AG10803 (cell line): ENCODE measurements at regions not wholly inside any gene's neighbourhood (a gene's known extent, or its start where the extent isn't known, plus 50 kb on each side); places are given as distances from the start of the nearest gene placed in this dataset.

Experiments
- DNase-seq: peaks from one replicate; pipeline ENCODE4 v3.0.0; 2010; ENCODE audit warnings: low read depth
- H3K4me3 ChIP-seq: 2 replicates; pipeline ENCODE4 v1.5.1; 2011; ENCODE audit warnings: mild to moderate bottlenecking, low read length, control low read depth
- TF ChIP-seq, protein P1 (sequence below): conservative IDR thresholded peaks from 2 replicates; pipeline ENCODE4 v1.5.1; 2011; ENCODE audit warnings: mild to moderate bottlenecking, low read length, control low read depth, inconsistent platforms

DNA sequence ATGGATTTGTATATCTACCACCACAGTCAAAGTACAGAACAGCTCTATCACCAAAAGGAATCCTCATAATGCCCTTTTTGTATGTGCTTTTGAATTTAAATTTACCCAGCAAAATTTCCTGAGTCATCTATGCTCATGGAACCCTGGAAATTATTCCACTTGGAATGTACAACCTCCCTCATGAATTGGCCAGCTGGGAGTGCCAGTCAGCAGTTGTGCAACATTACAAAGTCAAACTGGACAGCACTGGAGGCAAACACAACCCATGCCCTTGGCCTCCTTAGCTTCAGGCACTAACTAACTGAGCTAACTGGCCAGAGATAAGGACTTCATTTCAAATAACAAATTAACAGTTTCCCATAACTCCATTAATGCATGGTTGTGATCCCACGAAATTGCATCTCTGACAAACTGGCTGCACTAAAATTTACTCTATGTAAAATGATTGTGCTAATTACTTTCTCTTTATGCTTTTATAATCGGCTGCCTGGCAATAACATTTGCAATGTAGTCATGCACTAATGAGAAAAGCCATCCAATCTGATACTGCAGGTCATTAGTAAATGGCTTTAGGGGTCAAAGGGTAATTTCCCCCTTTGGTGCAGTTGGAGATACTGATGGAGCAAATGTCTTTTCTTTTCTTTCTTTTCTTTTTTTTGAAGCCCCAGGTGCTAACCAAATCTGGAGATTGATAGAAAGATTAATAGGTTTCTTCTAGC, 270.5 kb downstream of the ACTR3 start:
- TF ChIP-seq, protein P1, sequence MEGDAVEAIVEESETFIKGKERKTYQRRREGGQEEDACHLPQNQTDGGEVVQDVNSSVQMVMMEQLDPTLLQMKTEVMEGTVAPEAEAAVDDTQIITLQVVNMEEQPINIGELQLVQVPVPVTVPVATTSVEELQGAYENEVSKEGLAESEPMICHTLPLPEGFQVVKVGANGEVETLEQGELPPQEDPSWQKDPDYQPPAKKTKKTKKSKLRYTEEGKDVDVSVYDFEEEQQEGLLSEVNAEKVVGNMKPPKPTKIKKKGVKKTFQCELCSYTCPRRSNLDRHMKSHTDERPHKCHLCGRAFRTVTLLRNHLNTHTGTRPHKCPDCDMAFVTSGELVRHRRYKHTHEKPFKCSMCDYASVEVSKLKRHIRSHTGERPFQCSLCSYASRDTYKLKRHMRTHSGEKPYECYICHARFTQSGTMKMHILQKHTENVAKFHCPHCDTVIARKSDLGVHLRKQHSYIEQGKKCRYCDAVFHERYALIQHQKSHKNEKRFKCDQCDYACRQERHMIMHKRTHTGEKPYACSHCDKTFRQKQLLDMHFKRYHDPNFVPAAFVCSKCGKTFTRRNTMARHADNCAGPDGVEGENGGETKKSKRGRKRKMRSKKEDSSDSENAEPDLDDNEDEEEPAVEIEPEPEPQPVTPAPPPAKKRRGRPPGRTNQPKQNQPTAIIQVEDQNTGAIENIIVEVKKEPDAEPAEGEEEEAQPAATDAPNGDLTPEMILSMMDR = no peak
- no peak overlapping the region for H3K4me3 ChIP-seq
- DNase-seq = no peak

DNA sequence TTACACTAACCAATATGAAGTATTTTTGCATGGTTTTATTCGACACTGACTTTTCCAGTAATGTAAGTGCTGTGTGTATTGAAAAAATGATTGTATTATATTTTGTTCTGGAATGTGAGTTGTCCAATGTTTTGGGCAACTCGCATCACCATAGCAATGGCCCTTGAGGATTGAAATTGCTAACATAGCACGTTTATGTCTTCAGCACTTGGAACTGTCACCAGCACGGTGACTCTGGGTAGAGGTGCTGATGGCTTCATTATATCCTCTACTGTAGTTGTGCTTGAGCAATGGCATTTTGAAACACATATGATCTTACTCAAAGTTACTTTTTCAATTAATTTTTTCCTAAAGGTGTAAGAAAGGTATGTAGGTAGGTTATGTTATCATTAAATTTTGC, 271.5 kb downstream of the ACTR3 start:
- no peak overlapping the region for H3K4me3 ChIP-seq
- DNase-seq = no peak
- TF ChIP-seq, protein P1 = no peak

- TF ChIP-seq, protein P1 = no peak
- DNase-seq = no peak
- no peak overlapping the region for H3K4me3 ChIP-seq
These were observed 274.6 kb upstream of the DPP10 start for GRCh38 chr2:114167799-114168198.

DNA sequence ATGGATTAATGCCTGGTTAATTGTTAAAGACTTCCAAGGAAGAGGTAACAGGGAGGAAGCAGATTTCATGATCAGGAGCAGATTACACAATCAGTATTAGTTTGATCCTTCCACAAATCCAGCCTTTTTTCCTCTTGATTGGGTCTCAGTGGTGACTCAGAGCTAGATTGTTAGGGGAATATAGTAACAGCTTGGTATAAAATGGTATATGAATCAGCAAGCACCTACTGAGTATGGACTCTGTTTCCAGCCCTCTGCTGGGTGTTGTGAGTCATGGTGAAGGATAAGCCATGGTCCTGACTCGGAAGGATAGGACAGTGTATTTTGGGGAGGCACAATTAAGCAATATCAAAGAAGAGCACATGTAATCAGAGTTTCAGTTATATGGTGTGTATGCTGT, 272.4 kb upstream of the DPP10 start:
- no peak overlapping the region for H3K4me3 ChIP-seq
- no peak for DNase-seq
- TF ChIP-seq, protein P1 = no peak

DNA sequence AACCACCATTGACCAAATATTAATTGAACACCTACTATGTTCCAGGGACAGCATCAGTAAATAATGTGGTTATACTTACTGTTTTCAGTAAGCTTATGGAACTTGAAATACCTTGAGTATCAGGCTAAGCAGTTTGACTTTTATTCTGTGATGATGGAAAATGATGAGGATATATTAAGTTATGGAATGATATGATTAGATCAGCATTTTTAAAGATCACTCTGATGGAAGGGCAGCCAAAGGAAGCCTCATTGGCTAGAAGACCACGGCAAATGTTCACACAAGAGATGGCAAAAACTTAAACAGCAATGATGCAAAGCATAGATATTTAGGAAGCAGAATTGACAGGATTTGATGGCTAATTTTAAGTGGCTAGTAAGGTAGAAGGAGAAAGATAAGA, 266.9 kb upstream of the DPP10 start:
- H3K4me3 ChIP-seq = no peak overlapping the region
- no peak for DNase-seq
- TF ChIP-seq, protein P1 = no peak

DNA sequence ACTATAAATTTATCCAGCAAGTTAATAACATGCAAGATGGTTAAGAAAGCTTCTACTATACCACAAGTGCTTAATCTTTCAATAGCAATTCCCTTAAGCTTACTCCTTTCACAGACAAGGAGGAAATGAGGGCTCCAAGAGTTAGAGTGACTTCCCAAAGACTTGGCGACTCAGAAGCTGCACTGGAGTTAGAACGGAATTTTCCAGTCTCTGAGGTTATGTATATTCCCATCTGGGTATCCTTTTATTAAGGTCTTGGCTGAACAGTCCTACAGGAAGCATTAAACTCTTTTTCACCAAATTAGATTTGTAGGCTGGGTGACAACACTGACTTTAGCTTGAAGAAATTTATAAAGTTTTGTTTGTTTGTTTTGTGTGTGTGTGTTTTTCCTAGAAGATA, 256.9 kb upstream of the DPP10 start:
- H3K4me3 ChIP-seq = no peak overlapping the region
- DNase-seq = no peak
- TF ChIP-seq, protein P1 = no peak

DNA sequence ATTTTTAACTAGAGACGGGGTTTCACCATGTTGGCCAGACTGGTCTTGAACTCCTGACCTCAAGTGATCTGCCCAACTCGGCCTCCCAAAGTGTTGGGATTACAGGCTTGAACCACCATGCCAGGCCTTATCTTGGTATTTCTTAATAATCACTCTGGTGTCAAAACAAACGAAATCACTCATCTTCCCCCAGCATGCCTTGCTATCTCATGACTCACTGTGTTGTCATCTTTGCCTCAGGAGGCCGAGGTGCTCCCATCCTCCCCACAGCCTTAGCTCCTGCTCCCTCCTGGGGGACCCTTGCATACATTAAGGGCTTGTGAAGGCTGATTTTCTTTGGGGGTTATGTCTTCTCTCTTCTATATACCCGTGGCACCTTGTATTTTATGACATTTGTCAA, 250.1 kb upstream of the DPP10 start:
- no peak for DNase-seq
- no peak overlapping the region for H3K4me3 ChIP-seq
- TF ChIP-seq, protein P1 = no peak
